ENCODE measurements at regions not wholly inside any gene's neighbourhood (a gene's known extent, or its start where the extent isn't known, plus 50 kb on each side); places are given as distances from the start of the nearest gene placed in this dataset.

DNA sequence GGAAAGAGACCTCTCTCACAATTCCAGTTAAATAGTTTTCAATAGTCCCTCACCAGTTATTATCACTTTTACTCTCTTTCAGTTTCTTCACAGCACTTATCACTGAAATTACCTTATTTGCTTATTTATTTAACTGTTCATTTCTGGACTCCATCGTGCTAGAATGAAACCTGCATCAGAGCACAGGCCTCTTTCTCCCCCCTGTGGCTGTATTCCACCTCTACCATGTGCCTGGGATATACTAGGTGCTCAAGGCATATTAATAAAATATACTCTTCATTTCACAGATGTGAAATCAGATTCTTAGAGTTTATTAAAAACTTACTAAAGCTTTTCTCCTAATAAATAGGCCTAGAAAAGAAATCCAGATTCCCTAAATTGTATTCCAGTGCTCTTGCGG is 308.9 kb upstream of the MON1B start:
- H3K9me3 Mint-ChIP-seq: no peaks in the 10 kb centered on the region
- H3K36me3 Mint-ChIP-seq: no peaks in the 10 kb centered on the region
- H3K27me3 Mint-ChIP-seq (ENCODE audit: low read depth): no peaks in the 10 kb centered on the region
- TF ChIP-seq CTCF (IDR thresholded peaks at IDR 0.05; ENCODE audit: unreplicated experiment): no peak
- no peak for DNase-seq (ENCODE audit: low spot score in 2 of 2, unreplicated experiment in 2 of 2)
- no peak overlapping the region for H3K4me3 Mint-ChIP-seq
- H3K27ac Mint-ChIP-seq: no peak overlapping the region
- H3K4me1 Mint-ChIP-seq: no peaks in the 10 kb centered on the region

DNA sequence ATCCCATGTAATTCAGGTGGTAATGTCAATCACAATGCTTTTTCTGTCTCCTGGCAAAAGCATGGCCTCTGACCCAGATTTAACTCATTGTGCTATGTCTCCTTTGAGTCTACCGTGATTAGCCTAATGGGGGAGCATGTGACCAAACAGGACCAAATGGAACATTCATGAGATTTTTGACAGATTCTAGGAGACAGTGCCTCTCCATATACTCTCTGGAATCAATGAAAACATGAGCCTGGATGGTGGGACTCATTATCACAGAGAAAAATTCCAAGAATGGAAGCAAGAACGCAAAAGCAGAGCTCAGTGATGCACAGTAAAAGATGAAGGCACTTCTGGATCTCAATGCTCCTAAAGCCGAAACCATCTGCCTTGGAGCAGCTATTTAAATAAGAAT is 307.9 kb upstream of the MON1B start:
- DNase-seq (ENCODE audit: low spot score in 2 of 2, unreplicated experiment in 2 of 2): no peak

GRCh38 chr16:76885776-76886537 is 305.0 kb upstream of the MON1B start:
- no peaks in the 10 kb centered on the region for H3K4me1 Mint-ChIP-seq
- no peak for TF ChIP-seq CTCF (IDR thresholded peaks at IDR 0.05; ENCODE audit: unreplicated experiment)

More for the DNA sequence above, 307.9 kb upstream of the MON1B start:
- H3K36me3 Mint-ChIP-seq: no peaks in the 10 kb centered on the region
- no peak overlapping the region for H3K4me3 Mint-ChIP-seq
- H3K4me1 Mint-ChIP-seq: no peaks in the 10 kb centered on the region
- H3K27ac Mint-ChIP-seq: no peak overlapping the region
- H3K9me3 Mint-ChIP-seq: no peaks in the 10 kb centered on the region
- no peaks in the 10 kb centered on the region for H3K27me3 Mint-ChIP-seq (ENCODE audit: low read depth)
- TF ChIP-seq CTCF (IDR thresholded peaks at IDR 0.05; ENCODE audit: unreplicated experiment): no peak

GRCh38 chr16:76897816-76898215 is 293.2 kb upstream of the MON1B start:
- H3K27me3 Mint-ChIP-seq (ENCODE audit: low read depth): peaks cover 2% of the 10 kb centered on the region
- no peak for DNase-seq (ENCODE audit: low spot score in 2 of 2, unreplicated experiment in 2 of 2)
- no peaks in the 10 kb centered on the region for H3K36me3 Mint-ChIP-seq
- no peak overlapping the region for H3K27ac Mint-ChIP-seq
- TF ChIP-seq CTCF (IDR thresholded peaks at IDR 0.05; ENCODE audit: unreplicated experiment): no peak
- H3K4me3 Mint-ChIP-seq: no peak overlapping the region
- H3K4me1 Mint-ChIP-seq: no peaks in the 10 kb centered on the region
- H3K9me3 Mint-ChIP-seq: peaks cover 11% of the 10 kb centered on the region

More at GRCh38 chr16:76885776-76886537, 305.0 kb upstream of the MON1B start:
- no peak for DNase-seq (ENCODE audit: low spot score in 2 of 2, unreplicated experiment in 2 of 2)
- H3K27me3 Mint-ChIP-seq (ENCODE audit: low read depth): no peaks in the 10 kb centered on the region
- no peak overlapping the region for H3K4me3 Mint-ChIP-seq
- H3K9me3 Mint-ChIP-seq: no peaks in the 10 kb centered on the region
- no peak overlapping the region for H3K27ac Mint-ChIP-seq
- H3K36me3 Mint-ChIP-seq: no peaks in the 10 kb centered on the region

GRCh38 chr16:76899767-76900166 is 291.2 kb upstream of the MON1B start:
- no peak for DNase-seq (ENCODE audit: low spot score in 2 of 2, unreplicated experiment in 2 of 2)
- Mint-ChIP-seq H3K4me1 (no peaks in the 10 kb centered on the region), H3K9me3 (peaks cover 4% of the 10 kb centered on the region), H3K4me3 (no peak overlapping the region), H3K36me3 (no peaks in the 10 kb centered on the region), H3K27me3 (ENCODE audit: low read depth) (peaks cover 2% of the 10 kb centered on the region), H3K27ac (no peak overlapping the region)
- TF ChIP-seq CTCF (IDR thresholded peaks at IDR 0.05; ENCODE audit: unreplicated experiment): no peak

All from mesothelial cell of epicardium (in vitro differentiated cells).